IPS DF 4.7 (cell line): ENCODE measurements at regions not wholly inside any gene's neighbourhood (a gene's known extent, or its start where the extent isn't known, plus 50 kb on each side); places are given as distances from the start of the nearest gene placed in this dataset.

Experiments used
- DNase-seq: peaks from one replicate; pipeline ENCODE4 v3.0.0-alpha.2; 2013; ENCODE audit warnings: low spot score; ENCODE audit errors: extremely low read depth

GRCh38 chr6:168783720-168784119, 342.7 kb downstream of the SMOC2 start:
- DNase-seq = no peak

GRCh38 chr6:168782187-168782751, 341.3 kb downstream of the SMOC2 start:
- no peak for DNase-seq

DNA sequence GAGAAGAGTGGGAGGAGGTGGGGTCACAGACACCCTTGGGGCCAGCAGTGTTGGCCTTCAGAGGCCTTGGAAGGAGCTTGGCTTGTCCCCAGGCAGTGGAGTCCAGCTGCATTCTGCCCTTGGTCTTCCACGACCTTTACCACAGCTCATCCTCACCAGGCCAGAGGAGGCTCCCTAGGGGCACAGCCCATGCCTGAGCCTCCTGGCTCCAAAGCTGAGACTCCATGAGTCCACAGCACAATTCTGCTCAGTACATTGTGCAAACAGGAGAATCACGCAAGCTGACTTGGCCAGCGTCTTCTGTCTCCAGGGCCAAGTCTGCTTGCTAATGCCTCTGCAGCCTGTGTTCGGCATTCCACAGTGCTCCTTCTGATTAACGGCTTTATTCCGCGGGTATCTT, 337.2 kb downstream of the SMOC2 start:
- no peak for DNase-seq

DNA sequence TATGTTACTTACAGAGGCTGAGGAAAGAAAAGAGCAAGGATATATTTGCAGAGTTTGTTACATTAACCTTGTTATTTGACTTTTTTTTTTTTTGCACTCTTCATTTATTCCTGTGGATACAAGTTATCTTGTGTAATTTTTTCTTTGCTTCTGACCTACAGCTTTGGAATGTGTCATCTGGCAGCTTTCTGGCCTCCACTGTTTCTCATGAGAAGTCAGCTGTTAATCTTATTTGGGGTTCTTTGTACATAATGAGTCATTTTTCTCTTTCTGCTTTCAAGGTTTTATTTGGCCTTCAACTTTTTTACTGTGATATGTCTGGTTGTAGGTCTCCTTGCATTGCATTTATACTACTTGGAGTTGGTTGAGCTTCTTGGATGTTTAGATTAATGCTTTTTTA, 333.4 kb downstream of the SMOC2 start:
- DNase-seq = no peak

- DNase-seq = no peak
Measured at GRCh38 chr6:168773788-168774187, 332.8 kb downstream of the SMOC2 start.

GRCh38 chr6:168765752-168766151, 324.8 kb downstream of the SMOC2 start:
- DNase-seq = no peak

- DNase-seq = peak; percentile 36
Measured at GRCh38 chr6:168756009-168756634, 315.1 kb downstream of the SMOC2 start.

GRCh38 chr6:168746643-168747042, 305.7 kb downstream of the SMOC2 start:
- no peak for DNase-seq

DNA sequence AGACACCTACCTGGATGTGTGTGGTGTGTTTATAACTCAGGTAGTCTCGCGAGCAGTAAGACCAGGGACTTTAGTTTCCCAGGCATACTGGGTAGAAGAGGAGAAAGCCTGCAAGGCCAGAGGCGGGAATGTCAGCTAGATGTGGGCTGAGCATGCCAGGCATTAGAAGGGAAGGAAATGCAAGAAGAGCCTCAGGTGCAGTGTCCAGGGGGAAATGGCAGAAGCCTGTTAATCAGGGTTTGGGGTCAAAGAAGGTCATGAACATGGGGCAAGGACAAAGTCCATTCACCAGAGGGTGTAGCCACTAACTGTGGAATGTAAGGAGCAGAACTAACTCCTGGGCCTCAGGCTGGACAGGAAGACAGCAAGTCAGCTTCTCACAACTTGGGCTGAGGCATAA, 305.0 kb downstream of the SMOC2 start:
- no peak for DNase-seq

GRCh38 chr6:168744861-168745260, 303.9 kb downstream of the SMOC2 start:
- DNase-seq = no peak

DNA sequence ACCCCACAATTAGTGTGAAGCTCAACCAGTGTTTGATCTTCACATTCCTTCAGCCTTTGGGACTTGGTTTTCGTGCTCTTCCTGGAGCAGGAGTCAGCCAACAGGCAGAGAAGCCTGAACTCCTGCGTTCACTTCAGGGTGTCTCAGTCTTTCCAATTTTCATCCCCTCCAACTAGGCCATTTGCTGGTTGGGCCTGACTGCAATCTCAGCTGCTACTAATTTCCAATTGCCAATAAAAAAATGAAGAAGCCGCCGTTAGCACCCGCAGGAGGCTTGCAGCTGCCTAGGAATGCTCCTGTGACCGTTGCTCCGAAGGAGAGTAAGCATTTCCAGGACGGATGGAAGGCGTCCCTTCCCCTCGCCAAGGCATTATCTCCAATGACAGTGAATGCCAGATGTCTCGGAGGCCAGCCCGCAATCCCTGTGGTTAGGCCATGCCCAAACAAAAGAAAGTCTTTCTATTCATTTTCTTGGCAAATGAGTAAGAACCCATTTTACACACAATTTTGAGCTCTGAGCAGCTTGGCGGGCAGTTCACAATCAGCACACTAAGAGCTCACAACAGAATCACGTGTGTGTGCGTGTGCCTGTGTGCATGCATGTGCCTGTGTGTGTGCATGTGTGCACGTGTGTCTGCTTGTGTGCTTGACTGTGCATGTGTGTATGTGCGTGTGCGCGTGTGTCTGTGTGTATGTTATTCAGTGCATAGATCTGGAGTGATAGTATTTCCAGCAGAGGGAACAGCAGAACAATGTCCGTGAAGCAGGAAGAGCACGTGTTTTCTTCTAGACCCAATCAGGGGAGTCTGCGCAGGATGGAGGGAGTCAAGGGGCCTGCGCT, 301.2 kb downstream of the SMOC2 start:
- DNase-seq = no peak

DNA sequence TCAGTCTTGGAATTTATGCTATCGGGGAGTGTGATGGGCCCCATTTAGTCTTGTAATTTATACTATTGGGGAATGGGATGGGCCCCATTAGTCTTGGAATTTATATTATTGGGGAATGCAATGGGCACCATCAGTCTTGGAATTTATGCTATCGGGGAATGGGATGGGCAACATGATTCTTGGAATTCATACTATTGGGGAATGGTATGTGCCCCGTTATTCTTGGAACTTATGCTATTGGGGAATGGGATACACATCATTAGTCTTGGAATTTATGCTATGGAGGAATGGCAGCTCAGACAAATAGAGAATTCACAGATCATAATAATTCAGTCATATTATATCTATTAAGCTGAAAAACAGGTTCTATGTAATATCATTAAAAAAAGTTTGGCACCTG, 300.3 kb downstream of the SMOC2 start:
- no peak for DNase-seq

GRCh38 chr6:168739381-168739780, 298.4 kb downstream of the SMOC2 start:
- no peak for DNase-seq

GRCh38 chr6:168737481-168737880, 296.5 kb downstream of the SMOC2 start:
- no peak for DNase-seq

DNA sequence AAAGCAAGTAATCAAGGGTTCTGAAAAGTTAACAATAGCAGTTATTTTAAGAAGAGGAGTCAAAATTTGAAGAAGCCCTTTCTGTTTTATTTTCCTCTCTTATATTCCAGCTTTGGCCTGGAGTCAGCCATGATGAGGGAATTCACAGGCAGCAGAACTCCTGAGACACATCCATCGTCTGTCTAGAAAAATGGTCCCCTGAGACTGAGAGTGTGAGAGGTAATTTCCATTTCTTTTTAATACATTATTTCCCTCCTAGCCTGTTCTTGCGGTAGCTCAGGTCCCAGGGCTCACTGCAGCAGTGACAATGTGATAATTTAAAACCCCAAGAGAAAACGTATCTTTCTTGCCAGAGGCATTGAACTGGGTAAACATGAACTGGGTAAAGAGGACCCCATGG, 296.0 kb downstream of the SMOC2 start:
- no peak for DNase-seq

- no peak for DNase-seq
Measured at GRCh38 chr6:168736039-168736438, 295.1 kb downstream of the SMOC2 start.

DNA sequence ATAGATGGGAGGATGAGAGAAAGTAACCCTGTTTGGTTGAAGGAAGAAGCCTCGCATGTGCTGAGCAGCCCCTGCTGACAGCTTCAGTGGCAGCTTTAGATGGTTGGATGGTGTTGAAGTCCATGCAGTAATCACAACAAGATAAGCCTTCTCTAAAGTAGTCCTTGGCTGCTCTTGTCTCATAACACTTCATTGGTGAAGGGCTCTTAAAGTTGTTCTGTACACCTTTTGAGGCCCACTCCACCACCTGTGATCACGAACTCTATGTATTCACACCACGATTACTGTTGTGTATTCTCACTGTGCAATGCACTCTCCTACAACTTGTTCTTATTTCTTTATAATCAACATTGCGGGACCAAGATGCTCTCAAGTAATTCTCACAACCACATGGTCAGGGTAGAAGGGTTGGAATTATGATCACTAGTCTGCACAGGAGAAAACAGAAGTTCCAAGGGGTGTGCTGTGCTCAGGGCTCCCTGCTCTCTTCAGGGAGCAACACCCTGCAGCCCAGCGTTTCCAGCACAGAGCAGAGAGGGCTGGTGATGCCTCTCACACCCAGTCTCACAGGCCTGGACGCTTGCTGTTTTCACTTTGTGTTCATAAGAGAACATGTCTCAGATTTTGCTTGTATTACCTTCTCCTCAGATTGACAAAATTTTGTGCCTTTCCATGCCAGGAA, 294.4 kb downstream of the SMOC2 start:
- DNase-seq = no peak

- no peak for DNase-seq
Measured at GRCh38 chr6:168734523-168734922, 293.5 kb downstream of the SMOC2 start.

- no peak for DNase-seq
Measured at GRCh38 chr6:168732676-168733075, 291.7 kb downstream of the SMOC2 start.

DNA sequence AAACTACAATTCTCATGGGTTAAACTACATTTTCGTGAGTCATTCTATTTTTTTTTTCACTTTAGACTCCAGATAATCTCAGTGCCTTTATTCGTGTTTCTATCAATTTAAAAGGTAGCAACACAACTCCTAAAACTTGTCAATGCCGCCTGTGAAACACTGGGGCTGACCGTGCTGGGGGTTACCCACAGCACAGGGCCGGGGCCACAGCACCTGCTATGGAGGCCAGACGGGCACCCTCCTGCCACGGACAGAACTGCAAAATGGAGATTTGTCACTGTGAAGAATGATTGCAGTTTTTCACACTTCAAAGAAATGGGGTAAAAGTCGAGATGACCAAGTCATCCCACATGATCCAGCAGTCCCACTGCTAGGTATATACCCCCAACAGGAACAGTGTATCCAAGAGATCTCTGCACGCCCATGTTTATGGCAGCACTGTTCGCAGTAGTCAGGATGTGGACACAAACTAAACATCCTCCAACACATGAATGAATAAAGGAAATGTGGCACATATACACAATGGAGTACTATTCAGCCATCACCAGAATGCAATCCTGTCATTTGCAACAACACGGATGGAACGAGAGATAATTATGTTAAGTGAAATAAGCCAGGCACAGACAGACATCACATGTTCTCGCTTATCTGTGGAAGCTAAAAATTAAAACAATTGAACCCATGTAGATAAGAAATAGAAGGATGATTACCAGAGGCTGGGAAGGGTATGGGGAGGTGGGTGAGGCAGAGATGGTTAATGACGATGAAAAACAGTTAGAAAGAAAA, 290.1 kb downstream of the SMOC2 start:
- no peak for DNase-seq

- no peak for DNase-seq
Measured at GRCh38 chr6:168728056-168728455, 287.1 kb downstream of the SMOC2 start.
